ENCODE measurements at regions not wholly inside any gene's neighbourhood (a gene's known extent, or its start where the extent isn't known, plus 50 kb on each side); places are given as distances from the start of the nearest gene placed in this dataset.

GRCh38 chr18:33831424-33831823, 253.4 kb downstream of the ASXL3 start:
- H3K4me1 ChIP-seq (ENCODE audit: control insufficient read depth, insufficient read depth, low read length): no peaks in the 10 kb centered on the region
- intact Hi-C loops (cut with micrococcal nuclease; ENCODE audit: unreplicated experiment): no loop called here
- no peaks in the 10 kb centered on the region for H3K27me3 ChIP-seq (ENCODE audit: control insufficient read depth, insufficient read depth, low read length)
- ChIA-PET CTCF (no interaction called here), POLR2A (no interaction called here)
- no TSS peak for BruUV-seq (replicated peaks)
- ATAC-seq (no peak), DNase-seq (ENCODE audit: low read depth, low spot score) (no peak)
- in situ Hi-C loops (cut with HindIII; ENCODE audit: low pct_unique_long_range_greater_than_20kb, low sequenced_read_pairs): no loop called here
- TF ChIP-seq TCF7L2 (IDR thresholded peaks at IDR 0.05; ENCODE audit: low read depth, low read length): no peak
- TF ChIP-seq POLR2AphosphoS5 (IDR thresholded peaks at IDR 0.05; ENCODE audit: low read depth, low read length): no peak
- no peak for TF ChIP-seq CTCF (IDR thresholded peaks at IDR 0.05)
- no peak for TF ChIP-seq SIN3A (IDR thresholded peaks at IDR 0.05; ENCODE audit: borderline replicate concordance, insufficient read depth, low read depth, low read length)
- TF ChIP-seq REST (IDR thresholded peaks at IDR 0.05; ENCODE audit: insufficient read depth in 1 of 2, low read depth in 2 of 2, low read length in 1 of 2): no peak
- H3K4me3 ChIP-seq (ENCODE audit: low read depth in 2 of 2, low read length in 2 of 2): no peak overlapping the region
- H3K27ac ChIP-seq (ENCODE audit: low read length): no peak overlapping the region
- no peaks in the 10 kb centered on the region for H3K9me3 ChIP-seq (ENCODE audit: control insufficient read depth, insufficient read depth, low read depth, low read length)
- no peaks in the 10 kb centered on the region for H3K36me3 ChIP-seq (ENCODE audit: control insufficient read depth, insufficient read depth, low read length)

GRCh38 chr18:33830213-33830612, 252.2 kb downstream of the ASXL3 start:
- no peaks in the 10 kb centered on the region for H3K9me3 ChIP-seq (ENCODE audit: control insufficient read depth, insufficient read depth, low read depth, low read length)
- ATAC-seq: no peak
- POLR2A ChIA-PET: no interaction called here
- CTCF ChIA-PET: no interaction called here
- DNase-seq (ENCODE audit: low read depth, low spot score): no peak
- no peak overlapping the region for H3K27ac ChIP-seq (ENCODE audit: low read length)
- no peaks in the 10 kb centered on the region for H3K27me3 ChIP-seq (ENCODE audit: control insufficient read depth, insufficient read depth, low read length)
- TF ChIP-seq POLR2AphosphoS5 (IDR thresholded peaks at IDR 0.05; ENCODE audit: low read depth, low read length) (no peak), SIN3A (IDR thresholded peaks at IDR 0.05; ENCODE audit: borderline replicate concordance, insufficient read depth, low read depth, low read length) (no peak), TCF7L2 (IDR thresholded peaks at IDR 0.05; ENCODE audit: low read depth, low read length) (no peak), CTCF (IDR thresholded peaks at IDR 0.05) (no peak), REST (IDR thresholded peaks at IDR 0.05; ENCODE audit: insufficient read depth in 1 of 2, low read depth in 2 of 2, low read length in 1 of 2) (no peak)
- H3K36me3 ChIP-seq (ENCODE audit: control insufficient read depth, insufficient read depth, low read length): no peaks in the 10 kb centered on the region
- H3K4me3 ChIP-seq (ENCODE audit: low read depth in 2 of 2, low read length in 2 of 2): no peak overlapping the region
- intact Hi-C loops (cut with micrococcal nuclease; ENCODE audit: unreplicated experiment): no loop called here
- in situ Hi-C loops (cut with HindIII; ENCODE audit: low pct_unique_long_range_greater_than_20kb, low sequenced_read_pairs): no loop called here
- BruUV-seq (replicated peaks): no TSS peak
- H3K4me1 ChIP-seq (ENCODE audit: control insufficient read depth, insufficient read depth, low read length): no peaks in the 10 kb centered on the region
